ENCODE measurements at regions not wholly inside any gene's neighbourhood (a gene's known extent, or its start where the extent isn't known, plus 50 kb on each side); places are given as distances from the start of the nearest gene placed in this dataset.
"Not testable (repeated sequence)": the region's sequence is repeated elsewhere in the genome, so short reads cannot be mapped to it uniquely, and the experiment has no call there.

DNA sequence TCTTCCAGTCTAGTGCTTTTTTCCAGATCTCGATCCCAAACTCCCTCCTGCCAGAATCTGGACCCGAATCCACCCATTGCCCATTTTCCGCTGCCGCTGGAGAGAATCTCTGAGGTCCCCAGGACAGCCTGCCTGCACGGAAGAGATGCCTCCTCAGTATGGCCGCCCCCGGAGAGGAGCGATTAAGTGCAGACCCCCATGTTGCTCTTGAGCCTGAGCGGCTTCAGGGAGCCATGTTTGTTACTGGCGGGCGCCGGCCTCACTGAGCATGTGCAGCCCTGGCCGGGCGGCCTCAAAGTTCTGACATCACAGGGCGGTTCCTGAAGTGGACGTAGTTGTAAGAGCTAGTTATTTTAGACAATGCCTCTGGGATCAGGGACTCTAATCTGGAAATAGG, 1342.9 kb downstream of the SPATA31A7 start:
- TF ChIP-seq TCF12 (IDR thresholded peaks at IDR 0.05; ENCODE audit: low read depth); CEBPB (IDR thresholded peaks at IDR 0.05); RAD21 (IDR thresholded peaks at IDR 0.05; ENCODE audit: low read depth); TAF1 (IDR thresholded peaks at IDR 0.05; ENCODE audit: low read depth); EP300 (IDR thresholded peaks at IDR 0.05; ENCODE audit: borderline replicate concordance); REST (IDR thresholded peaks at IDR 0.05; ENCODE audit: low read depth); NFIC (IDR thresholded peaks at IDR 0.05); TEAD4 (IDR thresholded peaks at IDR 0.05); USF1 (IDR thresholded peaks at IDR 0.05); CREB1 (IDR thresholded peaks at IDR 0.05; ENCODE audit: low read depth); FOXM1 (IDR thresholded peaks at IDR 0.05; ENCODE audit: borderline replicate concordance, low read depth): not testable (repeated sequence)
- TF ChIP-seq, protein P1, sequence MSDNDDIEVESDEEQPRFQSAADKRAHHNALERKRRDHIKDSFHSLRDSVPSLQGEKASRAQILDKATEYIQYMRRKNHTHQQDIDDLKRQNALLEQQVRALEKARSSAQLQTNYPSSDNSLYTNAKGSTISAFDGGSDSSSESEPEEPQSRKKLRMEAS (IDR thresholded peaks at IDR 0.05) = not testable (repeated sequence)
- peak; percentile 82 for TF ChIP-seq YY1 (IDR thresholded peaks at IDR 0.05; ENCODE audit: low read depth)

Measured in Ishikawa (cell line).